WTC11 (cell line): ENCODE measurements at regions not wholly inside any gene's neighbourhood (a gene's known extent, or its start where the extent isn't known, plus 50 kb on each side); places are given as distances from the start of the nearest gene placed in this dataset.
A peak's percentile ranks its signal among the peaks of the same experiment; 100 is the strongest.

Experiments
- ATAC-seq: fragments of 200-7000 bp; cut with Tn5 transposase; 2 replicates; pipeline ENCODE4 v1.10.0; 2021; ENCODE audit warnings: mild to moderate bottlenecking, moderate library complexity
- CTCF ChIA-PET: fragments of 300-600 bp; sonication (Branson Sonifier 250); formaldehyde crosslinking; loops from one replicate; lab custom pipeline; 2021; ENCODE audit warnings: antibody characterized with exemption; lab: Charles Lee
- POLR2A ChIA-PET: fragments of 350-600 bp; sonication (Branson Sonifier 250); formaldehyde crosslinking; loops from one replicate; lab custom pipeline; 2021; ENCODE audit warnings: antibody characterized with exemption; lab: Charles Lee
- DNase-seq: peaks from one replicate; pipeline ENCODE4 v3.0.0; 2021; ENCODE audit warnings: low spot score
- H3K27ac Mint-ChIP-seq: 2 replicates; pipeline ENCODE4 v1.8.0; 2021; ENCODE audit warnings: mixed read lengths
- H3K27me3 Mint-ChIP-seq: 2 replicates; pipeline ENCODE4 v1.8.0; 2021; ENCODE audit warnings: low read depth, mild to moderate bottlenecking, moderate library complexity, mixed read lengths
- H3K36me3 Mint-ChIP-seq: 2 replicates; pipeline ENCODE4 v1.8.0; 2021; ENCODE audit warnings: mixed read lengths
- H3K4me1 Mint-ChIP-seq: 2 replicates; pipeline ENCODE4 v1.8.0; 2022; ENCODE audit warnings: mixed read lengths
- H3K4me3 Mint-ChIP-seq: 2 replicates; pipeline ENCODE4 v1.8.0; 2021; ENCODE audit warnings: mild to moderate bottlenecking, moderate library complexity, mixed read lengths
- H3K9me3 Mint-ChIP-seq: 2 replicates; pipeline ENCODE4 v1.8.0; 2021; ENCODE audit warnings: mixed read lengths
- CBFB ChIP-seq: sonication (generic); formaldehyde crosslinking; IDR thresholded peaks from 2 replicates; pipeline ENCODE4 v1.8.1; 2022; ENCODE audit warnings: mild to moderate bottlenecking, low read depth, missing genetic modification reagents
- ELF4 ChIP-seq: sonication (generic); formaldehyde crosslinking; IDR thresholded peaks from 2 replicates; pipeline ENCODE4 v1.8.1; 2022; ENCODE audit warnings: low read depth, mild to moderate bottlenecking, moderate library complexity, missing genetic modification reagents
- ETV6 ChIP-seq: sonication (generic); formaldehyde crosslinking; IDR thresholded peaks from 2 replicates; pipeline ENCODE4 v1.8.1; 2022; ENCODE audit warnings: mild to moderate bottlenecking, missing genetic modification reagents
- HMGA2 ChIP-seq: fragments of 250-450 bp; sonication (Bioruptor Pico); IDR thresholded peaks from 2 replicates; pipeline ENCODE4 v1.4.0; 2021; ENCODE audit warnings: mild to moderate bottlenecking, moderate library complexity
- NFE2L1 ChIP-seq: sonication (generic); formaldehyde crosslinking; IDR thresholded peaks from 2 replicates; pipeline ENCODE4 v1.8.1; 2023; ENCODE audit warnings: missing genetic modification reagents
- NR2C2 ChIP-seq: sonication (generic); formaldehyde crosslinking; IDR thresholded peaks from 2 replicates; pipeline ENCODE4 v1.8.0; 2022; ENCODE audit warnings: mild to moderate bottlenecking, missing genetic modification reagents
- OVOL2 ChIP-seq: fragments of 250-450 bp; sonication (Bioruptor Pico); IDR thresholded peaks from 2 replicates; pipeline ENCODE4 v1.9.0; 2021; ENCODE audit warnings: mild to moderate bottlenecking, borderline replicate concordance
- SMAD3 ChIP-seq: sonication (generic); formaldehyde crosslinking; IDR thresholded peaks from 2 replicates; pipeline ENCODE4 v1.8.0; 2022; ENCODE audit warnings: missing genetic modification reagents, mild to moderate bottlenecking, borderline replicate concordance
- TEAD4 ChIP-seq: sonication (generic); formaldehyde crosslinking; IDR thresholded peaks from 2 replicates; pipeline ENCODE4 v1.8.0; 2022; ENCODE audit warnings: mild to moderate bottlenecking, missing genetic modification reagents
- ZNF138 ChIP-seq: sonication (generic); formaldehyde crosslinking; conservative IDR thresholded peaks from 2 replicates; pipeline ENCODE4 v1.8.1; 2022; ENCODE audit warnings: mild to moderate bottlenecking, moderate library complexity, missing genetic modification reagents
- ZNF232 ChIP-seq: sonication (generic); formaldehyde crosslinking; IDR thresholded peaks from 2 replicates; pipeline ENCODE4 v1.8.0; 2022; ENCODE audit warnings: mild to moderate bottlenecking, missing genetic modification reagents
- ZNF423 ChIP-seq: fragments of 250-450 bp; sonication (Bioruptor Pico); IDR thresholded peaks from 2 replicates; pipeline ENCODE4 v2.1.2; 2022; ENCODE audit warnings: mild to moderate bottlenecking, moderate library complexity
- ZSCAN18 ChIP-seq: fragments of 250-450 bp; sonication (Bioruptor Pico); IDR thresholded peaks from 2 replicates; pipeline ENCODE4 v2.1.2; 2022; ENCODE audit warnings: mild to moderate bottlenecking, moderate library complexity
- TF ChIP-seq, protein P1 (sequence below): sonication (generic); formaldehyde crosslinking; IDR thresholded peaks from 2 replicates; pipeline ENCODE4 v1.8.1; 2022; ENCODE audit warnings: low read depth, missing genetic modification reagents, borderline replicate concordance
- TF ChIP-seq, protein P2 (sequence below): sonication (generic); formaldehyde crosslinking; IDR thresholded peaks from 2 replicates; pipeline ENCODE4 v1.8.0; 2022; ENCODE audit warnings: mild to moderate bottlenecking, missing genetic modification reagents
- TF ChIP-seq, protein P3 (sequence below): sonication (generic); formaldehyde crosslinking; IDR thresholded peaks from 2 replicates; pipeline ENCODE4 v1.8.0; 2022; ENCODE audit warnings: missing genetic modification reagents

- Mint-ChIP-seq H3K27ac (no peak overlapping the region), H3K27me3 (peaks cover 39% of the 10 kb centered on the region), H3K4me3 (no peak overlapping the region), H3K9me3 (peaks cover 13% of the 10 kb centered on the region), H3K4me1 (peaks cover 9% of the 10 kb centered on the region), H3K36me3 (peaks cover 8% of the 10 kb centered on the region)
- CTCF ChIA-PET: interaction anchor here (0.7 to 3.7 kb wide), 6 partner anchors 47 to 488 kb away, joined by 3 to 99 read pairs (median 26); no protein-coding TSS in a partner anchor
- DNase-seq (no peak), ATAC-seq (peak; percentile 17; the same call in 1 of the 2 replicates)
- POLR2A ChIA-PET: no interaction called here
- TF ChIP-seq ELF4 (CRISPR knock-in tag) (no peak), ZNF232 (CRISPR knock-in tag) (no peak), NR2C2 (CRISPR knock-in tag) (no peak), CBFB (CRISPR knock-in tag) (no peak), SMAD3 (CRISPR knock-in tag) (no peak), NFE2L1 (CRISPR knock-in tag) (no peak), ETV6 (no peak), ZNF423 (CRISPR knock-in tag) (no peak), ZNF138 (no peak), ZSCAN18 (no peak), HMGA2 (no peak), OVOL2 (CRISPR knock-in tag) (no peak)
- TF ChIP-seq, protein P1, sequence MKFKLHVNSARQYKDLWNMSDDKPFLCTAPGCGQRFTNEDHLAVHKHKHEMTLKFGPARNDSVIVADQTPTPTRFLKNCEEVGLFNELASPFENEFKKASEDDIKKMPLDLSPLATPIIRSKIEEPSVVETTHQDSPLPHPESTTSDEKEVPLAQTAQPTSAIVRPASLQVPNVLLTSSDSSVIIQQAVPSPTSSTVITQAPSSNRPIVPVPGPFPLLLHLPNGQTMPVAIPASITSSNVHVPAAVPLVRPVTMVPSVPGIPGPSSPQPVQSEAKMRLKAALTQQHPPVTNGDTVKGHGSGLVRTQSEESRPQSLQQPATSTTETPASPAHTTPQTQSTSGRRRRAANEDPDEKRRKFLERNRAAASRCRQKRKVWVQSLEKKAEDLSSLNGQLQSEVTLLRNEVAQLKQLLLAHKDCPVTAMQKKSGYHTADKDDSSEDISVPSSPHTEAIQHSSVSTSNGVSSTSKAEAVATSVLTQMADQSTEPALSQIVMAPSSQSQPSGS (CRISPR knock-in tag): no peak
- TF ChIP-seq, protein P2, sequence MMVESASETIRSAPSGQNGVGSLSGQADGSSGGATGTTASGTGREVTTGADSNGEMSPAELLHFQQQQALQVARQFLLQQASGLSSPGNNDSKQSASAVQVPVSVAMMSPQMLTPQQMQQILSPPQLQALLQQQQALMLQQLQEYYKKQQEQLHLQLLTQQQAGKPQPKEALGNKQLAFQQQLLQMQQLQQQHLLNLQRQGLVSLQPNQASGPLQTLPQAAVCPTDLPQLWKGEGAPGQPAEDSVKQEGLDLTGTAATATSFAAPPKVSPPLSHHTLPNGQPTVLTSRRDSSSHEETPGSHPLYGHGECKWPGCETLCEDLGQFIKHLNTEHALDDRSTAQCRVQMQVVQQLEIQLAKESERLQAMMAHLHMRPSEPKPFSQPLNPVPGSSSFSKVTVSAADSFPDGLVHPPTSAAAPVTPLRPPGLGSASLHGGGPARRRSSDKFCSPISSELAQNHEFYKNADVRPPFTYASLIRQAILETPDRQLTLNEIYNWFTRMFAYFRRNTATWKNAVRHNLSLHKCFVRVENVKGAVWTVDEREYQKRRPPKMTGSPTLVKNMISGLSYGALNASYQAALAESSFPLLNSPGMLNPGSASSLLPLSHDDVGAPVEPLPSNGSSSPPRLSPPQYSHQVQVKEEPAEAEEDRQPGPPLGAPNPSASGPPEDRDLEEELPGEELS (CRISPR knock-in tag): no peak
- TF ChIP-seq, protein P3, sequence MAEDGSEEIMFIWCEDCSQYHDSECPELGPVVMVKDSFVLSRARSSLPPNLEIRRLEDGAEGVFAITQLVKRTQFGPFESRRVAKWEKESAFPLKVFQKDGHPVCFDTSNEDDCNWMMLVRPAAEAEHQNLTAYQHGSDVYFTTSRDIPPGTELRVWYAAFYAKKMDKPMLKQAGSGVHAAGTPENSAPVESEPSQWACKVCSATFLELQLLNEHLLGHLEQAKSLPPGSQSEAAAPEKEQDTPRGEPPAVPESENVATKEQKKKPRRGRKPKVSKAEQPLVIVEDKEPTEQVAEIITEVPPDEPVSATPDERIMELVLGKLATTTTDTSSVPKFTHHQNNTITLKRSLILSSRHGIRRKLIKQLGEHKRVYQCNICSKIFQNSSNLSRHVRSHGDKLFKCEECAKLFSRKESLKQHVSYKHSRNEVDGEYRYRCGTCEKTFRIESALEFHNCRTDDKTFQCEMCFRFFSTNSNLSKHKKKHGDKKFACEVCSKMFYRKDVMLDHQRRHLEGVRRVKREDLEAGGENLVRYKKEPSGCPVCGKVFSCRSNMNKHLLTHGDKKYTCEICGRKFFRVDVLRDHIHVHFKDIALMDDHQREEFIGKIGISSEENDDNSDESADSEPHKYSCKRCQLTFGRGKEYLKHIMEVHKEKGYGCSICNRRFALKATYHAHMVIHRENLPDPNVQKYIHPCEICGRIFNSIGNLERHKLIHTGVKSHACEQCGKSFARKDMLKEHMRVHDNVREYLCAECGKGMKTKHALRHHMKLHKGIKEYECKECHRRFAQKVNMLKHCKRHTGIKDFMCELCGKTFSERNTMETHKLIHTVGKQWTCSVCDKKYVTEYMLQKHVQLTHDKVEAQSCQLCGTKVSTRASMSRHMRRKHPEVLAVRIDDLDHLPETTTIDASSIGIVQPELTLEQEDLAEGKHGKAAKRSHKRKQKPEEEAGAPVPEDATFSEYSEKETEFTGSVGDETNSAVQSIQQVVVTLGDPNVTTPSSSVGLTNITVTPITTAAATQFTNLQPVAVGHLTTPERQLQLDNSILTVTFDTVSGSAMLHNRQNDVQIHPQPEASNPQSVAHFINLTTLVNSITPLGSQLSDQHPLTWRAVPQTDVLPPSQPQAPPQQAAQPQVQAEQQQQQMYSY (CRISPR knock-in tag): no peak
Measured at GRCh38 chr15:31486506-31486905, 159.9 kb downstream of the KLF13 start.

DNA sequence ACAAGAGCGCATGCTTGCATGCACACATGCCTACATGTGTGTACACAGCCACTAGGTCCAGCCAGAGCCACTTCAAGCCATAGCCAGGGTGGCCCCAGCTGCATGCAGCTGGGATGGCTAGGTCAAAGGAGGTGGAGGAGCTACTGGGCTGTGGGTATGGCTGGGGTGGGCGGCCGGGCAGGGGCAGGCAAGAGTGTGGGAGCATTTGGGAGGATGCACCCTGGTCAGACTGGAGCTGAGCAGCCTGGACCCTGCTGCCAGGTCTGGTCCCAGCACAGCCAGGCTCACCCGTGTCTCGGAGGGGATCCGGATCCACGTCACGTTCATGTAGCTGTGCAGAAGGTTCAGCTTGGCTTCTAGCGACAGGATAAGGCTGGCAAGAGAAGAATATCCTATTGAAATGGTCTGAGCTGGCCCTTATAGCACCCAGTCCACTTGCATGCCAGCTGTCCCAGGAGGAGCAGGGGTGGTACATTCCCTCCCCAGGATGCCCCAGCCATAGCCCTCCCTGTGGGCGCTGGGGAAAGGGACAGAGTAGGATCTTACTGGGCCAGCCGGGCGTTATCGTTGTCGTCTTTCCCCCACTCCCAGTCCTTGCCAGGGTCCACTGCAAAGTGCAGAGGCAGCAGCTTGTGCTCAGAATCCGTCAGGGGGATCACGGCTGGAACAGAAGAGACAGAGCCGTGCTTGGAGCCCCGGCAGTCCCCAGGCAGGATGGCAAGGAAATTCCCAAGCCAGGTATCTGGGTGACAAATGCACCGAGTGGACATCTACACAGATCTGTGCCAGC is 160.5 kb downstream of the KLF13 start:
- no peak overlapping the region for H3K4me3 Mint-ChIP-seq
- POLR2A ChIA-PET: interaction anchor here (0.6 kb wide), 1 partner anchor 193 kb away, joined by 3 read pairs; no protein-coding TSS in a partner anchor
- ATAC-seq: no peak
- CTCF ChIA-PET: interaction anchor here (0.7 to 3.7 kb wide), 17 partner anchors 8 to 487 kb away, joined by 3 to 99 read pairs (median 10); no protein-coding TSS in a partner anchor
- TF ChIP-seq TEAD4 (CRISPR knock-in tag): no peak
- TF ChIP-seq, all 79 proteins: peak for 0
- Mint-ChIP-seq H3K27ac (no peak overlapping the region), H3K36me3 (peaks cover 13% of the 10 kb centered on the region), H3K9me3 (peaks cover 18% of the 10 kb centered on the region), H3K27me3 (peaks cover 33% of the 10 kb centered on the region), H3K4me1 (peaks cover 9% of the 10 kb centered on the region)
- DNase-seq: no peak
